Uterus (tissue), 3 donors: ENCODE measurements at regions not wholly inside any gene's neighbourhood (a gene's known extent, or its start where the extent isn't known, plus 50 kb on each side); places are given as distances from the start of the nearest gene placed in this dataset.

ENCODE experiments used
- DNase-seq, 2 donors: peaks; one replicate each; pipeline ENCODE4 v3.0.0-alpha.2; 2019 to 2020
- H3K27ac ChIP-seq, 2 donors: fragments of 200-600 bp; sonication (generic); 1 replicate in 1 of 2; 2 replicates in 1 of 2; pipeline ENCODE4 v1.5.1; 2016 to 2018
- H3K27me3 ChIP-seq, 2 donors: fragments of 200-600 bp; sonication (generic); one replicate each; pipeline ENCODE4 v1.5.1; 2018 to 2019; ENCODE audit warnings: control low read depth in 1 of 2
- H3K36me3 ChIP-seq, 2 donors: fragments of 200-600 bp; sonication (generic); one replicate each; pipeline ENCODE4 v1.5.1; 2019; ENCODE audit warnings: control low read depth in 1 of 2
- H3K4me1 ChIP-seq, 2 donors: fragments of 200-600 bp; sonication (generic); one replicate each; pipeline ENCODE4 v1.5.1; 2018 to 2019; ENCODE audit warnings: control low read depth in 1 of 2
- H3K4me3 ChIP-seq, 2 donors: fragments of 200-600 bp; sonication (generic); 1 replicate in 1 of 2; 2 replicates in 1 of 2; pipeline ENCODE4 v1.5.1; 2018 to 2019; ENCODE audit warnings: mild to moderate bottlenecking in 1 of 2
- H3K9me3 ChIP-seq, 2 donors: fragments of 200-600 bp; sonication (generic); one replicate each; pipeline ENCODE4 v1.5.1; 2019; ENCODE audit warnings: control low read depth in 1 of 2
- CTCF ChIP-seq, 4 experiments: fragments of 200-600 bp in 2 of 4; fragments of 450-650 bp in 2 of 4; sonication (generic) in 2 of 4; IDR thresholded peaks; one replicate each; pipeline ENCODE4 v1.5.1; 2016 to 2019; ENCODE audit warnings: antibody characterized with exemption in 4 of 4, mild to moderate bottlenecking in 2 of 4, moderate library complexity in 1 of 4
- POLR2A ChIP-seq, 2 donors: fragments of 450-650 bp; IDR thresholded peaks; one replicate each; pipeline ENCODE4 v1.6.1; 2016; ENCODE audit warnings: antibody characterized with exemption in 2 of 2, mild to moderate bottlenecking in 1 of 2, moderate library complexity in 1 of 2
- intact Hi-C: fragments of 100-400 bp; cut with DNase I; formaldehyde crosslinking; loops from one replicate; pipeline ENCODE4 v1.15.1; 2023; ENCODE audit warnings: low total_unique reads
- donor health status: DM: yes; HTN: yes; CAD: no.

GRCh38 chr17:12282056-12282455 is 261.4 kb downstream of the MAP2K4 start:
- intact Hi-C loops: no loop called here
- no peaks in the 10 kb centered on the region for H3K9me3 ChIP-seq
- no peaks in the 10 kb centered on the region for H3K27me3 ChIP-seq
- DNase-seq: no peak
- no peaks in the 10 kb centered on the region for H3K36me3 ChIP-seq
- no peak overlapping the region for H3K4me3 ChIP-seq
- TF ChIP-seq POLR2A (IDR thresholded peaks at IDR 0.05) (no peak), CTCF (IDR thresholded peaks at IDR 0.05) (no peak)
- H3K4me1 ChIP-seq: no peaks in the 10 kb centered on the region
- H3K27ac ChIP-seq: no peak overlapping the region

DNA sequence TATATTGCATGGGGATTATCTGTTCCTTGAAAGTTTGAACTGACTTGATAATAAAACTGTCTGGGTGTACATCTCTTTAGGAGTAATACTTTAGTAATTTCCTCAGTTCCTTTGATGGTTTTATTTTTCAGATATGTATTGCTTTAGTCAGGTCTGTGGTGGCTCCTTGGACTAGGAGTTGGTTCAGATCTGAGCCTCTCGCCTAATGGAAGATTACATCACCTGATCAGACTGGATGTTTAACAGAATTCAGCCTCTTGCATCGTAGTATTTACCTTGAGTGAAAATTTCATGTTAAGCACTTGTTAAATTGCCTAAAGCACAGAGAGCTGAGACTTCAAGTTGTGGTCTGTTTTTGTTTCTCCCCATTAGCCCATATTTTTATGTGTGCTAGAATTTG is 267.3 kb downstream of the MAP2K4 start:
- no peak overlapping the region for H3K27ac ChIP-seq
- H3K4me1 ChIP-seq: no peaks in the 10 kb centered on the region
- no peak for DNase-seq
- intact Hi-C loops: no loop called here
- H3K4me3 ChIP-seq: no peak overlapping the region
- H3K9me3 ChIP-seq: no peaks in the 10 kb centered on the region
- H3K36me3 ChIP-seq: no peaks in the 10 kb centered on the region
- H3K27me3 ChIP-seq: no peaks in the 10 kb centered on the region
- no peak for TF ChIP-seq POLR2A (IDR thresholded peaks at IDR 0.05)
- TF ChIP-seq CTCF (IDR thresholded peaks at IDR 0.05): no peak

- peak overlapping the region; percentile 8 to 10 for H3K27ac ChIP-seq
- H3K4me3 ChIP-seq: no peak overlapping the region
- H3K36me3 ChIP-seq: no peaks in the 10 kb centered on the region
- no peaks in the 10 kb centered on the region for H3K9me3 ChIP-seq
- no peak for TF ChIP-seq CTCF (IDR thresholded peaks at IDR 0.05)
- TF ChIP-seq POLR2A (IDR thresholded peaks at IDR 0.05): no peak
- H3K27me3 ChIP-seq: no peaks in the 10 kb centered on the region
- intact Hi-C loops: no loop called here
- DNase-seq: peak; percentile 45 to 68
- H3K4me1 ChIP-seq: no peaks in the 10 kb centered on the region
Observed at GRCh38 chr17:12290207-12290606, 269.5 kb downstream of the MAP2K4 start.

GRCh38 chr17:12296209-12296625 is 275.5 kb downstream of the MAP2K4 start:
- no peaks in the 10 kb centered on the region for H3K4me1 ChIP-seq
- no peaks in the 10 kb centered on the region for H3K9me3 ChIP-seq
- H3K27ac ChIP-seq: no peak overlapping the region
- TF ChIP-seq POLR2A (IDR thresholded peaks at IDR 0.05) (no peak), CTCF (IDR thresholded peaks at IDR 0.05) (no peak)
- no peak overlapping the region for H3K4me3 ChIP-seq
- no peaks in the 10 kb centered on the region for H3K27me3 ChIP-seq
- no peak for DNase-seq
- H3K36me3 ChIP-seq: no peaks in the 10 kb centered on the region
- intact Hi-C loops: no loop called here

GRCh38 chr17:12301551-12301950 is 280.9 kb downstream of the MAP2K4 start:
- DNase-seq: no peak
- Histone ChIP-seq H3K27me3 (no peaks in the 10 kb centered on the region), H3K27ac (no peak overlapping the region), H3K9me3 (no peaks in the 10 kb centered on the region), H3K4me3 (no peak overlapping the region), H3K36me3 (no peaks in the 10 kb centered on the region), H3K4me1 (no peaks in the 10 kb centered on the region)
- no peak for TF ChIP-seq CTCF (IDR thresholded peaks at IDR 0.05)
- TF ChIP-seq POLR2A (IDR thresholded peaks at IDR 0.05): no peak
- intact Hi-C loops: no loop called here
